Stimulated activated CD8-positive, alpha-beta memory T cell treated with anti-CD3 and anti-CD28 coated beads, Interleukin-12 subunit alpha, Interleukin-12 subunit beta, amount 100 ng/mL, for 24 hours (primary cell): ENCODE measurements at regions not wholly inside any gene's neighbourhood (a gene's known extent, or its start where the extent isn't known, plus 50 kb on each side); places are given as distances from the start of the nearest gene placed in this dataset.

Source experiments
- DNase-seq: peaks from one replicate; pipeline ENCODE4 v3.0.0-alpha.2; 2020; ENCODE audit errors: extremely low read depth

DNA sequence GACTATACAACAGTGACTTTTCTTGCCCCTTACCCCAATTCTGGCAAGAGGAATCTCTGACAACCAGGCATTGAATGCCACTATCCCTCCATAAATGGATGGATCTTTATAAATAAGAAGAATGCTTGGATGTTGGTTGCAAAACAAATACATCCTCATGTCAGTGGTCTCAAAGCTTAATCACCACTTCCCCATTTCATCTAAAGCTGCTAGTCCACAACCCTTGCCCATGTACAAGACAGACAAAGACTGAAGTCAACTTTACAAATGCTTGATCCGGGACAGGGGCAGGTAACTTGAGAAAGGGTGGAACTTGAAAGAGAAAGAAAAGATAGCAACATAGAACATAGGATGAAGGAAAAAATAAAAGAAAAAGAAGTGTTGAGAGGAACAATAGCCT lies 540.5 kb upstream of the NOX3 start:
- no peak for DNase-seq

GRCh38 chr6:155995281-155995680 lies 539.6 kb upstream of the NOX3 start:
- DNase-seq, result no peak

DNA sequence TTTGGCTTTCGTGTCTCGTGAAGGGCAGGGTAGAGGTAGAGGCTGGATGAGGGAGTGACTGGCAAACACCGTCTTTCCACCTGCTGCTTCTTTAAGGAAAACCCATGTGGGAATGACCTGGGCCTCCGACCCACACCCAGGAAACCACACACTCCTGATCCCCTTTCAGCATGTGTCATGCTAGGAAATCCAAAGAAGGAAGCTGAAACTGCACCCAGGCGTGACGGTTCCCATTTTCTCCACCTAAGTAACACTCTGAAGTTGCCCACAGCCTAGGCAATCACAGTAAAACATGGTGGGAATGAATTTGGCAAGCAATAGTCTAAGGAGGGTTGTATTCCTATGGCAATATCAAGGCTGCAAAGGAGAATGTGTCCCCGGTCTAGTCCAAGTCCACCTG lies 538.4 kb upstream of the NOX3 start:
- no peak for DNase-seq

DNA sequence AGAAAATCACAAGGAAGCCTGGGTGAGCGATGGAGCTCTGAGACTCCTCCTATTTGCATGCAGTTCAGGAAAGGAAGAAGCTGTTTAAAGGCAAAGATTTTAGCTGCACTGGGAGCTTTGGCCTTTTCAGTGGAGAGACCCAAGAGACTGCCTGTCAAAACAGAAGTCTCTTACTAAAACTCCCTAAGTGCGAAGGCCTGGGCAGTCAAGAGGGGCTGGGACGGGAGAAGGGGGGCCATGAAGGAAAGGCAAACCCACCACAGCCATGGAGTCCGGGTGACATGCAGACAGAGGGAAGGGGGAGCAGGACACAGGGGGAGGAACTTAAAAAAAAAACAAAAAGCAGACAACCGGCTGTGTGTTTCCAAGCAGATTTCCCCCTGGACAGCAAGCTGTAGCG lies 537.6 kb upstream of the NOX3 start:
- DNase-seq, result no peak

- no peak for DNase-seq
Measured at GRCh38 chr6:155985660-155986138, 530.1 kb upstream of the NOX3 start.

DNA sequence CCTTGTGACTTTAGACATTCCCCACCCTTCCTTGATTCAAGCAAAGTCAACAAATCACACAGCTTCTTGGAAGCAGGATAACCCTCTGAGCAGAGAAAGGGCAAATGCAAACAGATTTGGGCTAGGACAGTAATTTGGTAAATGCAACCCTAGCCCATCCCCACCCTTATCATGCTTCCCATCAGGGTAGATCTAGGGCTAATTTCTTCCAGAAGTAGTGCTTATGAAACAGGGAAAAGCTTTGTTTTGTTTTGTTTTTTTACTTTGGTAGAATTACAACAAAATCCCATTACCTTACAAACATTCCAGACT lies 525.1 kb upstream of the NOX3 start:
- no peak for DNase-seq

DNA sequence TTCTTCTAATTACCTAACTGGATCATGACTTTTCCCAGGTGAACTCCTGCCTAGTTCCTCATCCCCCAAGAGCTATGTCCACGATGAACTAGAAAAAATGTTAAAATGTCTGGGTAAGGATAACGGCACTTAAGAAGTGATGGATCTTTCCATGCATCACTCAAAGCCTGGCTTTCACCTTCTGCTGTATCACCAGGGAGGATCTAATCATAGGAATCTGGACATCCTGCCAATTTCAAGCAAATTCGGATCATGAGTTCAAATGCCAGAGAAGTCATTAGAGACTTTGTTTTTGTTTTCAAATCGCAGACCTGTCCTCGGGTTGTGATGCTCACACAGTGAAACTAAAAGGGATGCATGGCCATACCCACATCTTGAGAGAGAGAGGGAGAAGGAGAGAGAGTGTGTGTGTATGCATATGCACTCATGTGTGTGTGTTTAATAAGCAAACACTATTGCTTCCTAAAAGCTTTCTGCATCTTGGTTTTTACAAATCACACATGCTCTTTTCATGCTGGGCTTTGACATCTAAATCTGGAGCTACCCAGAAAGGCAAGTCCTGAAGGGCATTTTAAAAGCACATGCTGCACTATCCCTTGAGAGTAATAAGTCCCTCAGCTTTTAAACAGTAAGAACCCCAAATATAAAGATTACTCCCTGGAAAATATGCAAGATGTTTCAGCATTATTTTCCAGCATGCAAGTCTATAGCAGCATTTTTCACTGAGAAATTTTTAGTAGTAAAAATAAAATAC lies 524.6 kb upstream of the NOX3 start:
- no peak for DNase-seq

DNA sequence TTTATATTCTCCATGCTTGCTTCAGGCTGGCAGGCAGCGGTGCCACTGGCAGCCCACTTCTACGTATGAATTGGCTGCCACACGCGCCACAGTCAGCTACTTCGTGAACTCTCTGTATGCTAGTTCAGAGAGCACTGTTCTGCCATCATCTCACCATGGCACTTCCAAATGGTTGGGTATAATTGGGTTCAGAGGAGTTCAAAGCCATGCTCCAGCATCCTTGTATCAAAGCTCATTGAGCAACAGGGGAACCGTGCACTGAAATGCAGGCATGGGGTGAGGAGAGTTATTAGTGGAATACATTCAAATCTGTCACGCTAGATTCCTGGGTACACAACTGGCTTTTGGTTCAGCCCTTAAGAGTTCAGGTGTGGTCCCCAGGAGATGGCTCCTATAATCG lies 519.9 kb upstream of the NOX3 start:
- no peak for DNase-seq

- no peak for DNase-seq
Measured at GRCh38 chr6:155974811-155975323, 519.2 kb upstream of the NOX3 start.

GRCh38 chr6:155974359-155974758 lies 518.7 kb upstream of the NOX3 start:
- no peak for DNase-seq

GRCh38 chr6:155970876-155971708 lies 515.5 kb upstream of the NOX3 start:
- no peak for DNase-seq

DNA sequence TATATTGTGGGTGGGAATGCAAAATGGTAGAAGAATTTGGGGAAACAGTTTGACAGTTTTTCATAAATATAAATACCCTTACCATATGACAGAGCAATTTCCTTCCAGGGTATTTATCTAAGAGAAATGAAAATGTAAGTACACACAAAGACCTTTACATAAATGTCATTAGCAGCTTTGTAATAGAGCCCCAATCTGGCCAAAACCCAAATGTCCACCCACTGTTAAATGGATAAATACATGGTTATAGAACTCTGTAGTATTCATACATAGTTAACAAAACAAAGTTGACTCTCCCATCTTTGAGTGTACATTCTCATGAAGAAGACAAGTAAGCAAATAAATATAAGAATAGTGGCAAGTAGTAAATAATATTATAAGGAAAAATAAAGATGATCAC lies 514.8 kb upstream of the NOX3 start:
- DNase-seq, result no peak

DNA sequence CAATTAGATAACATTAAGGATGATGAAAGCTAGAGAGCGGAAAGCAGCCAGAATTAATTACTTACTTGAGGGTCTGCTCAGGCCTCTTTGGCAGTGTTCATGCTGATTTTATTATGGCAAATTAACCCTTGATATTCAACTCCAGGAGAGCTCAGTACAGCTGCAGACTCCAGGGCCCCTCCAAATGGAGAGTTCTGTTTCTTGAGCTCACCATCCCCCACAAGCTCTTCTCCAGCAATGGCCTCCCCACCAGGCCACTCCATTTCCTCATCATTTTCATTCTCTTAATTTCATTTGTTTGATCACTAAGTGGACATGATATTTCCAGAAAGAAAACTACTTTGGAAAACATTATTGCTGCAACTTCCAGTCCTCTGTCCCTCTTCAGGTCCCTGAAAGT lies 513.3 kb upstream of the NOX3 start:
- DNase-seq, result no peak

DNA sequence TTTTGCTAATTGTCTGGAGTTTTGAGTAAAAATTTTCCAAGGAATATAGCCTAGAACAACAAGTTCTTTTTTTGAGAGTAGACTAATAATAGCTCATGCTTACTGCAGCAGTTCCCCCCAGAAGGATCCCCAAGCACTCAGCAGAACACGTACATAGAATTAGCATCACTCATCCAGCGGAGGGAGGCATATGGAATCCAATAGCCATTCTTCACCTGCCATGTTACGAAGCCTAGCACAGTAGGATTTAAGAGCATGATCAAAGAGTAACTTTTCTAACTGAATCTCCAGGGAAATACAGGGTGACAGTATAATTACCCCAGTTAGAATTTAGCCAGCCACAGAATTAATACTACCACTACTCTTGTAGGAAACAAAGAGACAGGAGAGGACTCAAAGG lies 511.7 kb upstream of the NOX3 start:
- no peak for DNase-seq

DNA sequence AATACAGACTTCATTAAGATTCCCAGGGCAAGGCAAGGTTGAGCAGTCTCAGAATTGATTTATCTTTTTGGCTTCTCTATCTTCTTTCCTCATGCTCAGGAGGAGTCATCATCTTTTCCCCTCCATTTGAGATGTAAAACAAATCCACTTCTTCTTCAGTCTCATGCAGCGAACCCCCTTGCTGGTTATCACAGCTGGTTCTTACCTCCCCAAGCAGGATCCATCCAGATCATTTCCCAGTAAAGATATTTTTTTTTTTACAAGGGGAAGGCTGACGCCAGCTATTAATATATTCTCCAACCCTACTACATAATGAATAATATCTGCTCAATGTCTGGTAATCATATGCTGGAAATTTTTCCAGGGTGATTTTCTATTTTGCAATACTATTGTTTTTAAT lies 508.9 kb upstream of the NOX3 start:
- DNase-seq, result no peak

DNA sequence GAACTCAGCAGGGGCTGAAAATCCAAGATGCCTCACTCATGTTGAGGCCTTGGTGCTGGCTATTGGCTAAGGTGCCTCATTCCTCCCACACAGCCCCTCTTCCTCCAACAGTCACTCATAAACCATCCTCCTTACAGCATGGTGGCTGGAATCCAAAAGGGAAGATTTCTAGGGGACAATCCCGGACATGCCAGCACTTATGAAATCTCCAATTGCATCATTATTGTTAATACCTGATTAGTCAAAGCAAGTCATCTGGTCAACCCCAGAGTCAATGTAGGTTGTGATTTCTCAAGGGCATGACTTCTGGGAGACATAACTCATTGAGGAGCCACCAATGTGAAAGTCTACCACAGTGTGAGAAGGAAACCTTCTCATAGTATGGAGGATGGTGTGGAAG lies 506.6 kb upstream of the NOX3 start:
- DNase-seq, result no peak

DNA sequence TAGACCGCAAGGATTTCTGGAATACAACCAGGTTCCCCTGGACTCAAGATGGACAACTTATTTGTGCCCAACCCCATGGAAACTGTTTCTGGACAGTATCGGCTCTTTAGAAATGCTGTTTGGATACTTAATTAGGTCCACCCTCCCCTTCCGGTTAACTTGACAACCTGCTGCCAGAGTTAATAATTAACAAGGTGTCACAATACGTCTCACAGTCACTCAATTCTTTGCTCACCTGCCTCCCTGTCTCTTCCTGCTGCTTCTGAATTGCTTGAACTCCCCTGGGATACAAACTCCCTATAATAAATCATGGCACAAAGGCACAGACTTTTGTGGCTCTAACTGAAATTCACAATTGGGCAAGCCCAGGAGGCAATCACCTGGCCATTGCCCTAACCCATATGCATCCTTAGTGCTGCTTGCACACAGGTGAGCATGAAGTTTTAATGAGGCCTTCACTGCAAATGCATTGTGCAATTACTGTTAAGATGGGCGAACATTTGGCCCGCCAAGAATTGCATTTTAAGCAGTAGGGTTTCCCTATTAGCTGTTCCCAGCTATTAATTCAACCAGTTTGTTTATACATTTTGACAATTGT lies 504.4 kb upstream of the NOX3 start:
- DNase-seq, result no peak

- no peak for DNase-seq
Measured at GRCh38 chr6:155958550-155958949, 502.9 kb upstream of the NOX3 start.

GRCh38 chr6:155955038-155955437 lies 499.4 kb upstream of the NOX3 start:
- DNase-seq, result no peak

- no peak for DNase-seq
Measured at GRCh38 chr6:155954149-155954548, 498.5 kb upstream of the NOX3 start.

DNA sequence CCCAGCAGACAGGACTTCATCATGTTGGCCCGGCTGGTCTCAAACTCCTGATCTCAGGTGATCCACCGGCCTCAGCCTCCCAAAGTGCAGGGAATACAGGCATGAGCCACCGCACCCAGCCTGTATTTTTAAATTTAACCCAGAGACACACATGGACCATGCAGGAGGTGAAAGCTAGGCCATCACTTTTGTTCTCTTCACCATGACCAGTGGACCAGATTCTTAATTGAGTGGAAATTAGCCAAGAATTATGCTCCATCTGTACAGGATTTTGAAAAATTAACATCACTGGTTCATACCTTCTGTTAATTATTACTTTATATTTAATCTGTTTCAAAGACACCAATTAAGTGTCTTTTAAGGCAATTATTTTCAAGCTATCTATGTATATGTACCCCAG lies 493.6 kb upstream of the NOX3 start:
- no peak for DNase-seq

DNA sequence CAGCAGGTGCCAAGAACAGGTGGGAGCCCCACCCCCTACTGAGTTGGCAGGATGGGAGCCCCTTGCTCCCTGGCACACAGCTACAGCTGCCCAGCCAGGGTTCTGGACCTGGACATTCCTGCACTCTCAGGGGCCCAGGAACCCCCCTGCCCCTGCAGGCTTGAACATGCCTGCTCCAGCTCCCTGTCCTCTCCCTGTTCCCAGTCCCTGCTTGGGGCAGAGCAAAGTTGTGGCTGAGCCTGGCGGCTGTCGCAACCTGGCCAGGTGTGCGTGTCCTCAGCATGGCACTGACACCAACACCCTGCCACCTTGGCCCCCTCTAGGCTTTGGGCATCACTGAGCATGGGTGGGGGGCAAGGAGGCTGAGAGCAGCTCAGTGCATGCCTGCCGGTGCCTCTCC lies 491.2 kb upstream of the NOX3 start:
- no peak for DNase-seq

GRCh38 chr6:155943635-155944034 lies 488.0 kb upstream of the NOX3 start:
- no peak for DNase-seq
